NCI-H187 (cell line): ENCODE measurements at regions not wholly inside any gene's neighbourhood (a gene's known extent, or its start where the extent isn't known, plus 50 kb on each side); places are given as distances from the start of the nearest gene placed in this dataset.
"Not testable (repeated sequence)": the region's sequence is repeated elsewhere in the genome, so short reads cannot be mapped to it uniquely, and the experiment has no call there.

Experiments
- DNase-seq, 2 experiments: peaks; one replicate each; lab custom pipeline; 2025; lab: John Stamatoyannopoulos, UW

- no peak for DNase-seq
Measured at GRCh38 chr13:61358599-61358998, 57.0 kb downstream of the PCDH20 start.

DNA sequence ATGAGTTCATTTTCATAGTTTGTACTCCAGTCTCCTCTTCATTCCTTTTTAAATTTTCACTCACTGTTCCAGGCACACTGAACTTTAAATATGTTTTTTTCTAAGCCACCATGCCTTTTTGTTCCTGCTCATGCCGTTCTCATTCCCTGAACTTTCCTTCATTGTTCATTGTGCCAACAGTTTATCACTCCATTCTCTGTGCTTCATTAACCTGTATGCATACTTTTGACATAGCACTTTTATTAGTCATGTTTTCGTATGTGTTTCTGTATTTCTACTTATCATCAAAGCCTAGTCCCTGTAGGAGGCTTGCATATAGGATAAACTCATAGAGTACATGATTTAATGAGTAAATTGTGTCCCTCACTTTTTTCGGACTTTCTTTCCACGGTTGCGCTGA lies 65.3 kb downstream of the PCDH20 start:
- no peak for DNase-seq

- DNase-seq: no peak
Measured at GRCh38 chr13:61339054-61339621, 76.5 kb downstream of the PCDH20 start.

DNA sequence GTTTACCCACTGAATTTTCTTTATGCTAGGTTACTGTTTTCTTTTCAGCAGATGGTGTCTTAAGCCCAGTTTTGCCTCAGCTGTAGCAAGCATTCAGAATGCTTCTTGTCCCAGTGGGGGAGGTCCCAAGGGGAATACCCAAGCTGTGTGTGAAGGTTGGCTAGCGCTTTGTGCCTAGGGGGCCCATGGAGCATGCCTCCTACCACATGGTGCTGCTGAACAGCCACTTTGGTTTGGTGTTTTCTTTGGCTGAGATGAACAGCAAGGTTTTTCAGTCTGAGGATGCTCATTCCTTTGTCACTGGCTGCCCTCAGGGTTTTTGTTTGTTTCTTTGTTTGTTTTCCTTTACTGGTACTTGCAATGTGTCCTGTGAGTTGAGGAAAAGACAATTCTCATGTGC lies 99.0 kb downstream of the PCDH20 start:
- DNase-seq: no peak

DNA sequence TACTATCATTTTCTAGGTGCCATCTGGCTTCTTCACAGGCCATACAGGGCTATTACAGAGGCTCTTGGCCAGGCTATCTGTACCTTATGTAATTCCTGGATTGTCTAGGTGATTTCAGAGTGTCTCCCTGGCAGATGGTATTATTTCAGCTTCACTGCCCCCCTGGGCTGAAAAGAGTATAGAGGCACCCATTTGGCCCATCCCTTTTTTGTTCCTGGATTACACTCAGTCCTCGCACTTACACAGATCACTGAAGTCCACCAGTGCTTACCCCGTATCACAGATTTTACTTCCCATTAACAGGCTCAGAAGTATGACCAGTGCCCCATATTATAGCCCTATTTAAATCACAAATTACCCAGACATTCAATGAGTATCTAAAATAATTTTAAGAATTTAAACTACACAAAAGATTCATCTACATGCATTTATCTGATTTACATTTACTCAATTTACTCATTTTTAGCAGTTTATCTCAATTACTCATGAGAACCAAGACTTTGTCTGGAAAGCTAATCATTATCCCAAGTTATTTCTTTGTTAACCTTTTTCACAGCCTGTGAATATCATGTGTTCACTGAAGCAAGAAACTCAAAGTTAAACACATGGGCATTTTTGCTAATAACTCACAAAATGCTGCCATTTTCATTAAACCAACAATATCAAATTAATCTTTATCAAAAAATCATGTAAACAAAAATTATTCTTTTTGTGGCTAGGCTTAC lies 121.0 kb downstream of the PCDH20 start:
- no peak for DNase-seq

- peak in 1 of 2 experiments; percentile 1 for DNase-seq
Measured at GRCh38 chr13:61286148-61286745, 129.4 kb downstream of the PCDH20 start.

GRCh38 chr13:61277586-61278276 lies 137.9 kb downstream of the PCDH20 start:
- DNase-seq: no peak

DNA sequence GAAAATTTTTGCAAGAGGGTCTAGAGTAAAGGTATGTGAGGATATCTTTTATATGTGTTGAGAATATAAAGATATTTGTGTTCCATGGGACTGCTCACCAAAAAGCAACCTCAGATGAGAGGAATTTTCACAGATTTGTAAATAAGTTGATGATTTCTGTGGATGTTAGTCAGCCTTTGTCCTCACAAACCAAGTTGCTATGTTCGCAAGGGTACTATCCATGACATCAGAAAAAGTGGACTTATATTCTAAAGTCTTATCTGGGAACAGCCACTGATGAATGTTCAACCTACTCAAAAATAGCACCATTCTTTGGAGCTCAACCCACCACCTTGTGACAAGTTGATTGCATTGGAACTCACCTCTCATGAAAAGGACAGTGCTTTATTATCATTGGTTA lies 138.6 kb downstream of the PCDH20 start:
- no peak for DNase-seq

DNA sequence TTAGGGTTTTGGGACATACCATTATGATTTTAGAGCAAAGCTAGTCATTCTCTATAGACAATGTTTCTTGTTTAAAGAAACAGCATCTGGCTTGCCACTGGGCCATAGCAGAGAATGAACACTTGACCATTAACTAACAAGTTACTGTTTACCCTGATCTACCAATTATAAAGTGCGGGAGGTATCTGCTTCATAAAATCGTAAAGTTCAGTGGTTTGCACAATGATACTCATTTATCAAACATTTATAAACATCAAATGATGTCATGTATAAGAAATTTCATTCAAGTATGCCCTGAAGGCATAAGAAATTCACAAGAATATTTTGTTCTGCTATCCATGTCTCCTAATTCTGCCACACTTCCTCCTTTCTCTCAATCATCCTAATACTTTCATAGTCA lies 139.2 kb downstream of the PCDH20 start:
- DNase-seq: no peak

DNA sequence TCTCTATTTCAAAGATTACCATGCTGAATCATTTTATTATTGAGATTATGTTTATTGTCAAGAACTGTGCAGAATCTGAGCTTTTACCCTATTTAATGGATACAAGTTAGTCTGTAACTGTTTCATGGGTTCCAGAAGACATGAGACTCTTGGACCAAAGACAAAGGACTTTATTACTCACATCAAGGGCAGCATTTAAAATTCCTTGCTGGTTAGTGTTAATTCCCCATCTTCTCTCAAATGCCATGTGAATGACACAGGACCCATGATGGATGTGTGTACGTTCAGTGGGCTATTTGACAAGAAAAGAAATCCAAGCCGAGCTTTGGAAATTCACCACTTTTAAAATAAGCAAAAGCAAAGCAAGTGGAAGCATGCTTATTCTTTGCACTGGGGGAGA lies 139.9 kb downstream of the PCDH20 start:
- no peak for DNase-seq

DNA sequence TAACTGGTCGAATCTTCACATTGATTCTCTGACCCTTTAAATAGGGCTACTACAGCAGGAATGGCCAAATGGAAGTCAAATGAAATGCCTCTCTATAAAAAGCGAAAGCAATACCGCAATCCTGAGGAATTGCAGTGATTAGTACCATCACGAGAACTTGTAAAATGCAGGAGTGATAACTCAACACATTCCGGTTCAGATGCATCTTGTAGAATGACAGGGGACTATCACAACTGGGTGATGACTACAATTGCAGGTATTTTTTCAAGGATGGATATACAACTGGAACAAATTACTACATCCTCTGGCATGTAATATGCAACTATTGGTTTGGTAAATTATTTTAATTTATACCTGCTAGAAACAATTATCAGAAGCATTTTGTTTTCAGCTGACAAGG lies 140.4 kb downstream of the PCDH20 start:
- DNase-seq: no peak

- not testable (repeated sequence) for DNase-seq
Measured at GRCh38 chr13:61266896-61267295, 148.8 kb downstream of the PCDH20 start.

DNA sequence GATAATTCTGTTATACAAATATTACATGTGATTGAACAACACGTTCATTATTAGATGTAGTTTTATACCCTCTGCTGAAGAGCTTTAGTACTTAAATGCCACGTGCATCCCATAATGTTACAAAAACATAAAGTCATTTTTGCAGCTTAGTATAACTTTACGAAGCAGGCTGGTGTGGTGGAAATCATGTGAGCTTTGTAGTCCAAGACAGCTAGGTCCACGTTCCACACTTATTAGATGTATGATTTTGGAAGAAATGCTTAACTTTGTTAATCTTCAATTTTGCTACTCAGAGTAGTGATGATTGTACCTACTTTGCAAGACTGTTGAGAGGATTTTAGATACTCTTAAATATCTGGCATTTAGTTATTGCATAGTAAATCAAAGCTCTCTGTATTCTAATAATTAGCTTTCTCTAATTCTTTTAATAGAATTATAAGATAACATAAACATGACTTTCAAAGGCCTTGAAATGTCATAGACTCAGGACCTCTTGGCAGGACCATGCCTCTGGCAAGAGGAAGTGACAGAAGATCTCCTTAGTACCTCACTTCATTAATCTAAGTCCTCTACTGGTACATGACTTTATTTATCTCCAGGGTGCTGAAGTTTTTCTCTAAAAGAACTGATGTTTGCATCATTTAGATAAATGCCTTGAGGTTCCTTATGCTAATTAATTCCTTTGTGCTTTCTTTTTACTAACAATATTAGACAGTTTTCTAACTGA lies 153.7 kb downstream of the PCDH20 start:
- DNase-seq: no peak

DNA sequence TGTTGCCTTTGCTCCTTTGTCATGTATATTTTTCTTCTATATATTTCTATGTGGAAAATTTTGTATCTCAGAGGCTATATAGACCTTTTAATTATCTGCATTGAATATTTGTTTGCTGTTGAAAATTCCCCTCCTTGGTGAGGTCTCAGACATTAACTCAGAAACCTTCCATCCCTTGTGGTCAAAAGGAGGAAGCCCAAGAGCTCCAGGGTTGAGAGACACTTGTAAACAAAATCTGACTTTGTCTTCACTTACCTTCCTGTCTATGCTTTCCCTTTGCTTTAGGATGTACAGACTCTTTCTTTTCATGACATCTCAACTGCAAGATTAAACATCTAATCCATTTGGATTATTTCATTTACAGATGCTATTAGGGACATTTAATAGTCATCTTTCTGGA lies 157.5 kb downstream of the PCDH20 start:
- DNase-seq: no peak

DNA sequence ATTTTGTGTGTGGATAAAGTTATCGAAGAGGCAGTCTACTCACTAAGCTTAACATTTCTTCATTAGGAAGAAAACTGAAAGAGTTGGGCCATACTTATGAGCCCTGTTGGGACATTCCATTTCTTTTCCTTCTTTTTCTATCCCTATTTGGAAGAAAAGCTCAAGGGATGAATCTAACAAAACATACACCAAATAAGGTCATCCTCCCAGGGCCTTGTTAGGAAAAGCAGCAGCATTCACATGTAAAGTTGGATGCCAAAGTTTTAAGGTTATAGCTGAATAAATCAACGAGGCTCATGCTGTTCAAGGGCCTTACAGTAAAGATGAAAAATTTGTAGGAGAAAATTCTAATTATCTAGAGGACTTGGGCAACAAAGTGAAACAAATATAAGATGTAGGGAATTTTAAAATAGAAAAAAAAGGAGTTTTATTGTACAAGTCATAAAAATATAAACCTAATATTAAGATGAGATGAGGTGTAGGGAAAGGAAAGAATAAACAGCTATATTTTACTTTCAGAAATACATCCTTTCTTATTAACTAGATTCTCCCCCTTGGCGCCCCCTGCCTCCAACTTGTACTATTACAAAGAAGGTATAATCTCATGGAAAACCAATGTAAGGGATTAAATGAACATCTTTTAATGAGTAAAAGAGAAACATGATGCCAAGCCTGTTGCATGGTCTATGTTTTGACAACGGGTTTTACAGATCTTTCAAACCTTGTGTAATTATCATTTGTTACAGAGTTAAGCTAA lies 160.4 kb downstream of the PCDH20 start:
- no peak for DNase-seq

DNA sequence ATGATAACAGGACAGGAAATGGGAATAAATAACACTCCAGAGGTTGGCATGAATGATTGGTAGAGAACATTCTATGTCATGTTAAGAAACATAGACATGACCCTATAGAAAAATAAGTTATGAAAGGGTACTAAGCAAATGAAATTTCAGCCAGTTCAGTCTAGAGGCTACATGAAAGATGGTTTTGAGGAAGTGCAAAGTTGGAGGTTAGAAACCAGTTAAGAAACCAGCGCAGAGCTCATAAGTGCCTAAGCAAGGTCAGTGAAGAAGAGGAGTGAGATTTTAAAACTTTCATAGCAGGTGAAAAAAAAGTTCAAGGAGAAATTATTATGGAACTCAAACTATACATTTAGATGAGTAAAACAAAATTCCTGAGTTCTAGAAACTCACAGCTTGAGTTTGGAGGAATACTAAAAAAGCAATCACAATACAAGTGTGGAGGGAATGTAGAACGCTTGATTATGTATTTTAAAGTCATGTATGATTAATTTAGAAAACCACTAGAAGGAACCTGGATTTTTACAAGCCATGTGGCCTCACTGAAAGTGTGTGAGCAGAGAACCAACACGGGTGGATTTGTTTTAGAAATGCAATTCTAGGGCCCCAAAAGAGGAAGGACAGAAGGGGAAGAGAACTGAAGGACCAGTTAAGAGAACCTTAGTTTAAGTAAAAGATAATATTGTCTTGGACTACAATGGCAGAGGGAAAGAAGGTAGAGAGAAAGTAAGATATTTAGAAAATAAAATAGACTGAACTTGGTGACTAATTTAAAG lies 162.4 kb downstream of the PCDH20 start:
- no peak for DNase-seq

- DNase-seq: no peak
Measured at GRCh38 chr13:61252213-61252612, 163.4 kb downstream of the PCDH20 start.

- no peak for DNase-seq
Measured at GRCh38 chr13:61247149-61247936, 168.3 kb downstream of the PCDH20 start.

DNA sequence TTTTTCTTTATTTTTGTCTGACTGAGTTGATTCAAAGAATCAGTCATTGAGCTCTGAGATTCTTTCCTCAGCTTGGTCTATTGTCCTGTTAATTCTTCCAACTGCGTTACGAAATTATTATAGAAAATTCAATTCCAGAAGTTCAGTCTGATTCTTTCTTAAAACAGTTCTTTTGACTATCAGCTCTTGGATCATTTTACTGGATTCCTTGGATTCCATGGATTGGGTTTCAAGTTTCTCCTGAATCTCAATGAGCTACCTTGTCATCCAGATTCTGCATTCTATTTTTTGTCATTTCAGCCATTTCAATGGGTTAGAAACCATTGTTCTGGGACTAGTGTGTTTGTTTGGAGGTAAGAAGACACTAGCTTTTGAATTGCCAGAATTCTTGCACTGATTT lies 169.3 kb downstream of the PCDH20 start:
- no peak for DNase-seq

DNA sequence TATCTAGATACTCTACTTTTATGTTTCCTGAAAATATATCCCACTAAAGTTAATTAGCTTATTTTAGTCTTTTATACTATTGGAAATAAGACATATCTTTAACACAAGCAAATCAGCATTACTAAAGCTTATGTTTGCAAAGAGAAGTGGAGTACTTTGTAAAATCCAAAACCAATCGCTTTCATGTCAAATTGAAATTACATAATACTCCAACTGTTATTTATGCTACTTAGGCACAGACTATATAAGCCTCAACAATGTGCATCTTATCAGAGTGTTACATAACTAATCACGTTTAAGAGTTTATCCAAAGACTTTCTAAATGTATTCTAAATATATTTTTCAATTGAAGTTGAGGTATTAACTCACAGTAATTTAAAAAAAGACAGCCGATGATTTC lies 200.0 kb downstream of the PCDH20 start:
- no peak for DNase-seq
